Stimulated activated CD8-positive, alpha-beta memory T cell treated with anti-CD3 and anti-CD28 coated beads, Interleukin-7, amount 100 ng/mL, for 4 hours (primary cell): ENCODE measurements at regions not wholly inside any gene's neighbourhood (a gene's known extent, or its start where the extent isn't known, plus 50 kb on each side); places are given as distances from the start of the nearest gene placed in this dataset.
"Not testable (repeated sequence)": the region's sequence is repeated elsewhere in the genome, so short reads cannot be mapped to it uniquely, and the experiment has no call there.

ENCODE experiments used
- DNase-seq, 2 donors: peaks; one replicate each; pipeline ENCODE4 v3.0.0-alpha.2; 2020; ENCODE audit warnings: low read depth in 2 of 2

- not testable (repeated sequence) for DNase-seq
Measured at GRCh38 chr3:195999176-195999575, 82.7 kb downstream of the TFRC start.

DNA sequence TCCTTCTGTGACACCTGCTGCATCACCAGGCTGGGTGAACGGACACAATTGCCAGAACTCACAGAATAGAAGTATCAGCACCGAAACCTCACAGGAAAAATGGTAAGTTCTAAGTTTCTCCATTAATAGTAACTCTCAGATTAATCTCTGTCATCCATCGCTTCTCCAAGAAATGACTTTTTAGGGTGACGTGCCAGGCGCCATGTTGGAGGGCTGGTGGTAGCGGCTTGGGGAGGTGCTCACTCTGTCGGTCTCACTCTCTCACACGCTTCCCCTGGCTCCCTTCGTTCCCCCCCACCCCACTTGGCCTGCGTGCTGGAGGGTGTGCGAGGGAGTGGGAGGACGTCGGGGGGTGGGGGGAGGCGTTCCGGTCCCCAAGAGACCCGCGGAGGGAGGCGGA lies 85.6 kb downstream of the TFRC start:
- not testable (repeated sequence) for DNase-seq

- DNase-seq, result peak; percentile 22 to 23
Measured at GRCh38 chr3:195994343-195994742, 86.0 kb upstream of the TNK2 start.

DNA sequence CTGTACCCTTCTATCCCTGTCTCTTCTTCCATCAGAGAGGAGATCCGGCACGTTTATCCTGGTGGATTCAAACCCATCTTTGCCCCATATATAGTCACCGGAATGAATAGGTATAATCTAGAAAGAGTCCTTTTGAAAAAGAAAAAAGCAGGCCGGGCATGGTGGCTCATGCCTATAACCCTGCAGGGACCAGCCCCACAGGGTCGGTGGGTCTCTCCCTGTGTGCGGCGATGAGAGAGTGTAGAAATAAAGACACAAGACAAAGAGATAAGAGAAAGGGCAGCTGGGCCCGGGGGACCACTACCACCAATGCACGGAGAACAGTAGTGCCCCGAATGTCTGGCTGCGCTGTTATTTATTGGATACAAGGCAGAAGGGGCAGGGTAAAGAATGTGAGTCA lies 85.3 kb upstream of the TNK2 start:
- not testable (repeated sequence) for DNase-seq

DNA sequence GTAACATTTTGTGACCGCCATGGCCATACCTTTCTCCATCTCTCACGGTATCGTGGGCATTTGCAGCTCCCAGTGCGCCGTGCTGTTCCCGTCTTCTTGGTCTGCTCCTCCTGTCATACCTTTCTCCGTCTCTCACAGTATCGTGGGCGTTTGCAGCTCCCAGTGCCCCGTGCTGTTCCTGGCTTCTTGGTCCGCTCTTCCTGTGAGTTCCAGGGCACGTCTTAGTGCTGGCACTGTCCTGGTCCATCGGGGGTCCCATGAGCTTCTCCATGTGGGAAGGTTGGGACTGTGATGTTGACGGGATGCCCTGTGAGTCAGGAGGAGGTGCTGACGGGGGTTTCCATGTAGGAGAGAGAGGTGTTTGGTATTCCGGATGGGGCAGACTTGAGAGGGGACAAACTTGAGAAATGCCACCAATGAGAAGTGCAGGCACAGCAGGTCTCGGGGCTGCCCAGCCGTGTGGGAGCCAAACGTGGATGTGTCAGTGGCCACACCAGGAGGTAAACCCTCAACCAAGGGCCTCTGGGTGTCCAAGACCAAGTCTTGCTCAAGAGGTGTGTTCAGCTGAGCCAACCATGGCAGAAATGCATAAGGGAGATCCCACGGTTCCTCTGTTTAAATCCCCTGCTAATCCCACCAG lies 84.7 kb upstream of the TNK2 start:
- not testable (repeated sequence) for DNase-seq

DNA sequence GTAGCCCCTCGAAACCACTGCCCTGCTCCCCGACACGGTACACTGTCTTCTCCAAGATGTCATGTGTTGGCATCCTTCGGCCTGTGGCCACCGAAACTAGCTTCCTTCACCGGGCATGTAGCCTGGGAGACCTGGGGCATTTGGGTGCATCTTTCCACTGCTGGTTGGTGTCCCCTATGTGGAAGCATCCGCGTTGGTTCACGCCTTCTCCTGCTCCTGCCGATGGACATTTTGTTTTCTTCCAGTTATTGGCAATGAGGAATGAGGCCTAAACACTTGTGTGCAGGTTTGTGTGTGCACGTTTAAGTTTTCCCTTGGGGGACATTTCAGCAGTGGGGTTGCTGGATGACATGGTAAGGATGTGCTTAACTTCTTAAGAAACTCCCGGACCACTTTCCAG lies 83.6 kb upstream of the TNK2 start:
- not testable (repeated sequence) for DNase-seq

DNA sequence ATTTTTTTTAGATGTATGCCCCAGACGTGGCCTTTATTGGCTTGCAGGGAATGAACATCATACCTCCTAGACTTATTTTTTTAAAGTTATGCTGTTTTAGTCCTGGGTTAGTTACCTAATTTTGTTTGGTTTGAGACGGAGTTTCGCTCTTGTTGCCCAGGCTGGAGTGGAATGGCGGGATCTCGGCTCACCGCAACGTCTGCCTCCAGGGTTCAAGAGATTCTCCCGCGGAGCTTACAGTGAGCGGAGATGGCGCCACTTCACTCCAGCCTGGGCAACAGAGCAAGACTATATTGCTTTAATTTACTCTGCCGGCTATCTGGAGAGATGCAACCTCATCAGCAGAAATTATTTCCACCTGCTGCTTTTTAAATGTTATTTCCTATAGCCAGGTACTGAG lies 82.9 kb upstream of the TNK2 start:
- DNase-seq, result not testable (repeated sequence)

GRCh38 chr3:195990841-195991174 lies 82.5 kb upstream of the TNK2 start:
- not testable (repeated sequence) for DNase-seq

- peak; percentile 83 to 89 for DNase-seq
Measured at GRCh38 chr3:195989921-195990840, 81.8 kb upstream of the TNK2 start.

GRCh38 chr3:195989197-195989920 lies 81.0 kb upstream of the TNK2 start:
- DNase-seq, result peak in 1 of 2 donors; percentile 26

GRCh38 chr3:195988764-195989163 lies 80.4 kb upstream of the TNK2 start:
- not testable (repeated sequence) for DNase-seq

- DNase-seq, result not testable (repeated sequence)
Measured at GRCh38 chr3:195987001-195987400, 78.7 kb upstream of the TNK2 start.

- DNase-seq, result not testable (repeated sequence)
Measured at GRCh38 chr3:195986576-195986975, 78.2 kb upstream of the TNK2 start.

DNA sequence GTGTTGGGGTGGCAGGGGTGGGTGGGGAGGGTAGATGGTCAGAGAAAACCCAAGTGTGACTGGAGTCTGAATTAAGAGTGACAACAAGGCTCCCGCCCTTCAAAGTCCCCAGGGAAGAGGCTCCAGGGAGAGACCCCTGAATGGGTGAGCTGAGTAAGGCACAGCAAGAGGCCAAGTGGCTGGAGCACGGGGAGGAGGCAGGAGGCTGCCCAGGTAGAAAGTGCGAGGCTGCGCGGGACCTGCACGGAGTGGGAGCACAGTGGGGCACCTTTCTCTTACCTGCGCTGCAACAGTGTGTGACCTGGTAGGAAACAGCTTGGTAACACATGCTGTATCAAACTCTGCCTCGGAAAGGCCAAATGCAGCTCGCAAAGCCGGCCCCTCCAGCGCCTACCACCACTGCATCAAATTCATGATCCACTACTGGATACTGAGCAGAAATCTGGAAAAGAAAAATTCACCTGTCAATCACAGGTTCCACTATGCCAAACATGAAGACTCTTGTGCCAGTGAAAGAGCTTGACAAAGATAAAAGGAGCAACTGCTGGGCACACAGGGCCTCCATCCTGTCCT lies 77.1 kb upstream of the TNK2 start:
- not testable (repeated sequence) for DNase-seq

DNA sequence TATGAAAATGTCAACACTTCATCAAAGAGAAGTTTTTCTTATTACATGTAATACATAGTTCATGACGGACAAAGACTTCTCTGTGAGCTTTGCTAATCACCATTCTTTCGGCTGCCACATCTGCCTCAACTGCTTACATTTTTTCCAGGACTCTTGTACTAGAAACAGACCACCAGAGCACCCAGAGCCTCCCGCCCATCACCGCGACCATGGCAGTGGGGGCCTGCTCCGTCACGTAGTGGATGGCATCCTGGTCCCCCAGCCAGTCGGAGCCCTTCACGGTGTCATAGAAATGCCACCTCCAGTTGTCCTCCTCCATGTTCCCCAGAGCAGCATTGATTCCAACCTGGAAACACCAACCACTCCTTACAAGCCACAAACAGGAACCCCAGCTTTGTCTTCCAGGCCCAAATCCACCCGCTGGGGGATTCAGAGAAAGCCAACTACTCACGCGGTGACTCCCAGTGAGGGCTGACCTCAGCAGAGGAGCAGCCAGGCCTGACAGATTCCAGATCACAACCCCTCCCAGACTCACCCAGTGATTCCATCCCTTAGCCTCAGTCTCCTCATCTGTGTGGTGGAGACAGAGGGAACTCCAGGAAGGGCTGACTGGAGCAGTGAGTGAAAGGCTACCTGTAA lies 76.2 kb upstream of the TNK2 start:
- DNase-seq, result not testable (repeated sequence)

DNA sequence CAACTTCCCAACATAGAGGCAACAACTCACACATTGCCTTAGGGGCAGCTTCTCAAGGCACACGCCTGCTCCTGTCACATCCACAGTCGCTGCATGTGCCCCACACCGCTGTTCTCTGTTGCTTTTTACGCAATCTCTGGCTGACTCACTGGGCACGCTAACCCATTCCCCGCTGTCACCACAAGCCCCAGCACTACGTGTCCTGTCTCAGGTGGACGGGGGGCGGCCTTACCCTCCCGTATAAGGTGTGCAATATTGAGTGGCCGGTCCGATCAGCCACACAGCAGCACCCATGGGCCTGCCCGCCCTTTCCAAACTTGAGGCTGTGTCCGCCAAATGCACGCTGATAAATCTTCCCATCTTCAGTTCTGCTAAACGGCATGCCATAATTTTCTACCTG lies 75.5 kb upstream of the TNK2 start:
- not testable (repeated sequence) for DNase-seq

- not testable (repeated sequence) for DNase-seq
Measured at GRCh38 chr3:195982754-195983153, 74.4 kb upstream of the TNK2 start.

DNA sequence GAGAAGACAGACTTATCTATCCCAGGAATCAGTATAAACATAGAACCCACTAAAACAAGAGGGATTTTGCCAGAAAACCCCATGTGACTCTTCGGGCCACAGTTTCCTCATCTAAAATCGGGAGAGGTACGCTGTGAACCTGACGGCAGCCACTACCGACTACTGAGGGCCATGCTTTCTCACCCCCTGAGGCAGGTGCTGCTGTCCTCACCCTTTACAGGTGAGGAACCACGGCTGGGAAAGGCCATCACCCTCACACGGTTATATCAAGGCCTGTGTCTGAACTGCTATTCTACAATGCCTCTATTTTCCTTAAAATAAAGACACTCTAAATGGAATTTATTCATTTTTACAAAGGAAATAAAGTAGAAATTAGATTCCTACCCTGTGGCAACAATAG lies 73.4 kb upstream of the TNK2 start:
- not testable (repeated sequence) for DNase-seq

DNA sequence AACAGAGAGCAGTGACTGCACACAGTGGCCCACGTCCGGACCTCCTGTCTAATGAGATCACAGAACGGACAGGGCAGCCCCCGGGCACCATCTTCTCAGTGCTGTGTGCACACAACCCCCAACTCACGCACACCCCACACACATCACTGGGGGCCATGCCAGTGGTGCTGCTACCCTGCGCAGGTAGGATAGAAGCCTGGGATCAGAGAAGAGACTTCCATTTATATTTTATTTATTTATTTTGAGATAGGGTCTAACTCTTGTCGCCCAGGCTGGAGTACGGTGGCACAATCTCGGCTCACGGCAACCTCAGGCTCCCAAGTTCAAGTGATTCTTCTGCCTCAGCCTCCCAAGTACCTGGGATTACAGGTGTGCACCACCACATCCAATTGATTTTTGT lies 71.5 kb upstream of the TNK2 start:
- DNase-seq, result not testable (repeated sequence)

GRCh38 chr3:195978585-195978984 lies 70.2 kb upstream of the TNK2 start:
- DNase-seq, result not testable (repeated sequence)

- not testable (repeated sequence) for DNase-seq
Measured at GRCh38 chr3:195976876-195977275, 68.5 kb upstream of the TNK2 start.
